ACC112 (cell line): ENCODE measurements at regions not wholly inside any gene's neighbourhood (a gene's known extent, or its start where the extent isn't known, plus 50 kb on each side); places are given as distances from the start of the nearest gene placed in this dataset.

Source experiments
- H2AFZ ChIP-seq: fragments of 200-600 bp; sonication (generic); one replicate; pipeline ENCODE4 v1.6.0; 2017; ENCODE audit warnings: antibody characterized with exemption, low read length; ENCODE audit not compliant: unreplicated experiment
- H3K27ac ChIP-seq: fragments of 200-600 bp; sonication (generic); 2 replicates; pipeline ENCODE4 v1.5.1; 2014; ENCODE audit warnings: low read depth, mild to moderate bottlenecking, antibody characterized with exemption, low read length, moderate library complexity
- H3K27me3 ChIP-seq: fragments of 200-600 bp; sonication (generic); 2 replicates; pipeline ENCODE4 v1.6.1; 2014; ENCODE audit warnings: mild to moderate bottlenecking, antibody characterized with exemption, low read length, moderate library complexity, mixed read lengths; ENCODE audit not compliant: insufficient read depth
- H3K36me3 ChIP-seq: fragments of 200-600 bp; sonication (generic); 2 replicates; pipeline ENCODE4 v1.6.1; 2016; ENCODE audit warnings: mild to moderate bottlenecking, antibody characterized with exemption, low read length, moderate library complexity, mixed read lengths; ENCODE audit not compliant: insufficient read depth
- H3K4me1 ChIP-seq: fragments of 200-600 bp; sonication (generic); one replicate; pipeline ENCODE4 v1.6.1; 2016; ENCODE audit warnings: low read length, mixed read lengths; ENCODE audit not compliant: insufficient read depth, unreplicated experiment, control insufficient read depth
- H3K4me3 ChIP-seq: fragments of 200-600 bp; sonication (generic); 2 replicates; pipeline ENCODE4 v1.5.1; 2014; ENCODE audit warnings: mild to moderate bottlenecking, low read depth, low read length
- H3K79me2 ChIP-seq: fragments of 200-600 bp; sonication (generic); one replicate; pipeline ENCODE4 v1.6.0; 2016; ENCODE audit warnings: low read length; ENCODE audit not compliant: control insufficient read depth, unreplicated experiment, insufficient read depth

DNA sequence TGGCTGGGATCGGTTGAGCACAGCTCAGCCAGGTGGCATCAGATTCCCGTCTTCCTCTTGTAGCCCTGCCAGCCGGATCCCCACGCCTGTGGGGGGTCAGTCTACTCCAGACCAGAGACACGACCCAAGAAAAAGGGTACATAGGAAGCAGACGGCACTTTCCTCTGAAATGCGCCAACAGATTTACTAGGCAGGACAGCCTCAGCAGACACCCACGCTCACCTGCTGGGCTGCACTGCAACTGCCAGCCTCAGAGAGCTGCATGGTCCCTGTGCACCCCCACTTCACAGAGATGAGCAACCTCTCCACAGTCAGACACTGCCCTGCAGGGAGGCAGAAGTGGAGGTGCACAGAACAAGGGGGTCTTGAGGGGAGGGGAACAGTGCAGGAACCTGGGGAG, 75.7 kb upstream of the OTOS start:
- Histone ChIP-seq H2AFZ (no peak overlapping the region), H3K27ac (no peak overlapping the region), H3K27me3 (peaks cover 28% of the 10 kb centered on the region), H3K4me3 (no peak overlapping the region), H3K4me1 (no peaks in the 10 kb centered on the region), H3K79me2 (no peaks in the 10 kb centered on the region), H3K36me3 (no peaks in the 10 kb centered on the region)

DNA sequence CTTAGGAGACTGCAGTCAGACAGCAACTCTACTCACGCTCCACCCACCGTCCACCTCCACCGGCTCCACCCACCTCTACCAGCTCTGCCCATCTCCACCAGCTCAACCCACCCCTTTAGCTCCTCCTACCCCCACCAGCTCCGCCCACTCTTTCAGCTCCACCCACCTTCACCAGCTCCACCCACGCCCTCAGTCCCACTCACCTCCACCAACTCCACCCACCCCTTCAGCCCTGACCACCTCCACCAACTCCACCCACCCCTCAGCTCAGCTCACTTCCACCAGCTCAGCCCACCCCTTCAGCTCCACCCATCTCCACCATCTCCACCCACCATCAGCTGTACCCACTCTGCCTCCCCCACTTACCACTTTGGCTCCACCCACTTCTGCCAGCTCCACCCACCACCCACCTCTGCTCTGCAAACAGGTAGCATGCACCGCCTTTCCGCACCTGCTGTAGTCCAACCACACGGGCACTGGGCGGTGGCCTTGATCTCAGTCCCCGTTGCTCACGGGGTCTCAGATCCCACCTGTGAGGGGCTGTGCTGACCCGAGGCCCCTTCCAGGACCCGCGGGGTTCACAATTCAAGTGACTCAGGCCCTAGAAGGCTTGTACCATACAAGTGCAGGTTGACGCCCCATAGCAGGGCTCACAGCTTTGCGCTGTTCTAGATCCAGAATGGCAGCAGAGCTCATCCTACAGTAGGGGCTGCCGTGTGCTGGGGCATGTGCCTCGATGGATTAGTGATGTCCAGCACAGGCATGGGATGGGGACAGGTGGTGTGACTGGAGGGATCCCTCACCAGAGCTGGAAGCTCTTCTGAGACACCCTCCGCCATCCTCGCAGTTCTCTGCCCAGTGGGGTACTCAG, 77.2 kb upstream of the OTOS start:
- no peak overlapping the region for H2AFZ ChIP-seq

DNA sequence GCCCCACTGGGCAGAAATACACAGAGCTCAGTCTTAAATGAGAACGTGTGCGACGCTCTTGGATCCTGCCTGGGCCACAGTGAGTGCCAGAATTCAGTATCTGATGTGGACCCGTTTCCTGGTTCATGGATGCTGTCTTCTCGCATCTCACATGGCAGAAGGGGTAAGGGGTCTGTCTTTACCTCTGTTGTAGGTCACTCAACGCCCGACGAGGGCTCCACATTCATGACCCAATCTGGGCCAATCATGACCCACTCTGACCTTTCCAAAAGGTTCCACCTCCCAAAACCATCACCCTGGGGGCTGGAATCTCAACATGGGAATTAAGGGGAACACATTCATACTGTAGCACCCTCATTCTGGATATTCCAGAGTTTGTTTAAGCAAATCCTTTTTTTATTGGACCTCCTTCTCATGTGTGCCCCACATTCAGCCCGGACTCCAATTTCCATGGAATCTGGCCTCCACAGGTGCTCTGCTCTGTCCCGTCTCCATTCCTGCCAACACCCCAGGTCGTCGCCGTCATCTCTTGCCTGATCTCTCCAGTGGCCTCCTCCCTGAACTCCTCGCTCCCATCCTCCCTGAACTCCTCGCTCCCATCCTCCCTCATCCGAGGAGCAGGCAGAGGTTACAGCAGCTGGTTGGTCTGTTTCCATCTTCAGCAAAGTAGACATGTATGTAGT, 78.9 kb upstream of the OTOS start:
- Histone ChIP-seq H3K27ac (no peak overlapping the region), H3K79me2 (no peaks in the 10 kb centered on the region), H3K36me3 (no peaks in the 10 kb centered on the region), H2AFZ (no peak overlapping the region), H3K4me1 (no peaks in the 10 kb centered on the region), H3K4me3 (no peak overlapping the region), H3K27me3 (peaks cover 54% of the 10 kb centered on the region)

More for the DNA sequence above, 77.2 kb upstream of the OTOS start:
- Histone ChIP-seq H3K27me3 (peaks cover 40% of the 10 kb centered on the region), H3K79me2 (no peaks in the 10 kb centered on the region), H3K27ac (no peak overlapping the region), H3K36me3 (no peaks in the 10 kb centered on the region), H3K4me1 (no peaks in the 10 kb centered on the region), H3K4me3 (no peak overlapping the region)

DNA sequence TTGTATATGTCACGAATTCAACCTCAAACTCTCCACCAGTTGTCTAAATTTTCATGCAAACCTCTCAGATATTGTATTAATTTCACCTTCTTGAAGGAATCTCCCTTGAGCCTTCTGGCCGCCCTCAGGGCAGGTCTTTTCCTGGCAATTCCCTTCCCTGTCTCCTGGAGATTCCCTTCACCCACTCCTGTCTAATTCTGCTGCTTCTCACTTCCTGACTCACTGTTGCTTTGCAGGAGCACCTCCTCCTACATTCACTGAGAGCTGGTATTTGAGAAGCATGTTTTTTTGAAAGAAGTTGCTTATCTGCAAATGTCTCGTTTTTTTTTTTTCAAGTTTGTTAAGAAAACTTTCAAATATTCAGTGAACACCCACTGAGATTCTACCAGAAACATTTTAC, 79.9 kb upstream of the OTOS start:
- H2AFZ ChIP-seq = no peak overlapping the region
- no peaks in the 10 kb centered on the region for H3K36me3 ChIP-seq
- H3K27me3 ChIP-seq = peaks cover 61% of the 10 kb centered on the region
- no peaks in the 10 kb centered on the region for H3K79me2 ChIP-seq
- H3K4me3 ChIP-seq = no peak overlapping the region
- H3K4me1 ChIP-seq = no peaks in the 10 kb centered on the region
- no peak overlapping the region for H3K27ac ChIP-seq

DNA sequence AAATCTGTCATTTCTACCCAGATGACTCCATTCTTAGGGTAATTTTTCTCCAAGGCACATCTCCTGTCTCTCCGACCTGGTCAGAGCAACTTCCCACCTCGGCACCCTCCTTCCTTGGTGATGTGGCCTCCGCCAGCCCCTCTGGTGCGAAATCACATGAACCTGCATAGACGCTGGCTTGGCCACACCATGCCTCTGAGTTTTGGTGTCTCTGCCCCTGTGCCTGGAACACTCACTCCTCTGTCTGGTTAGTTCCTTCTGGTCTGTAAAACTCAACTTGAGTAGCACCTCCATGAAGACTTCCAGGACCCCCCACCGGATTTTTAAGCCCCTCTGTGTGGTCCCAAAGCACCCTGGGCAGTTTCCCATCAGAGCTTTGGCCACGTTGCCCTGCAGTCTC, 83.2 kb upstream of the OTOS start:
- peaks cover 60% of the 10 kb centered on the region for H3K27me3 ChIP-seq
- no peak overlapping the region for H2AFZ ChIP-seq

DNA sequence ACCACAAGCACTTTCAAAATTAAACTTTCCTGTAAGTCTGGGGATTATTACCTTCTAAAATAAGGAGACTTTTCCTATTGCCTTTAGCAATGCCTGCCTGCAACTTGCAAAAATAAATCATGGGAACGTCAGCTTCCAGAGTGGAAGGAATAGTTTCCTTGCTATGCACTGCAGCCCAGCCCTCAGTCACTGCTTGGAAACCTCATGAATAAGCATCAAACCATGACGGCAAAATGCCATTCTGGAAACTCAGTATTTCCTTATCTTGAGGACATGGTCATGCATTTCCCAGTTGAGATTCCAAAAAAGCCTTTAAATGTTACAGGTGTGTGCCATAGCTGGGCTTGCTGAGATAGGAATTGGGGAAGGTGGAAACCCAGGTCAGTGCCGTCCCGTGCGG, 84.2 kb upstream of the OTOS start:
- Histone ChIP-seq H3K79me2 (no peaks in the 10 kb centered on the region), H3K27me3 (peaks cover 50% of the 10 kb centered on the region), H2AFZ (no peak overlapping the region), H3K4me3 (no peak overlapping the region), H3K4me1 (no peaks in the 10 kb centered on the region), H3K36me3 (no peaks in the 10 kb centered on the region), H3K27ac (no peak overlapping the region)

More for the DNA sequence above, 83.2 kb upstream of the OTOS start:
- H3K36me3 ChIP-seq = no peaks in the 10 kb centered on the region
- no peak overlapping the region for H3K4me3 ChIP-seq
- H3K27ac ChIP-seq = no peak overlapping the region
- H3K4me1 ChIP-seq = no peaks in the 10 kb centered on the region
- no peaks in the 10 kb centered on the region for H3K79me2 ChIP-seq

DNA sequence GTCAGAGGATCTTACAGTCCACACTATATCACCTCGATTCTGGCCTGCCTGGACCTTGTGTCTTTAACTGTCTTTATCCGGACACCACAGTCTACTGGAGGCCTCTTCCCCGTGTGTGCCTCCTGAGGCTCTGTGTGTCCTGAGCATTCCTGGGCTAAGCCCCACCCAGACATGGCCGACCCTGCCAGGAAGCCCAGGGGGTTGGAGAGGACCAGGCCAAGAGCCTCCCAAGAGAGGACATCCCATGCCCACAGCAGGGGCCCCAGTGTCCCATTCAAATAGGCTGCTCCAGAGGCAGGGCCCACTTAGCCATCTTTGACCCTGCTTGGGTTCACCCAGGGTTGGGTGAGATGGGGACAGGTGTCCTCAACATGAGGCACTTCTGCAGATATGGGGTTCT, 84.7 kb upstream of the OTOS start:
- no peaks in the 10 kb centered on the region for H3K79me2 ChIP-seq

DNA sequence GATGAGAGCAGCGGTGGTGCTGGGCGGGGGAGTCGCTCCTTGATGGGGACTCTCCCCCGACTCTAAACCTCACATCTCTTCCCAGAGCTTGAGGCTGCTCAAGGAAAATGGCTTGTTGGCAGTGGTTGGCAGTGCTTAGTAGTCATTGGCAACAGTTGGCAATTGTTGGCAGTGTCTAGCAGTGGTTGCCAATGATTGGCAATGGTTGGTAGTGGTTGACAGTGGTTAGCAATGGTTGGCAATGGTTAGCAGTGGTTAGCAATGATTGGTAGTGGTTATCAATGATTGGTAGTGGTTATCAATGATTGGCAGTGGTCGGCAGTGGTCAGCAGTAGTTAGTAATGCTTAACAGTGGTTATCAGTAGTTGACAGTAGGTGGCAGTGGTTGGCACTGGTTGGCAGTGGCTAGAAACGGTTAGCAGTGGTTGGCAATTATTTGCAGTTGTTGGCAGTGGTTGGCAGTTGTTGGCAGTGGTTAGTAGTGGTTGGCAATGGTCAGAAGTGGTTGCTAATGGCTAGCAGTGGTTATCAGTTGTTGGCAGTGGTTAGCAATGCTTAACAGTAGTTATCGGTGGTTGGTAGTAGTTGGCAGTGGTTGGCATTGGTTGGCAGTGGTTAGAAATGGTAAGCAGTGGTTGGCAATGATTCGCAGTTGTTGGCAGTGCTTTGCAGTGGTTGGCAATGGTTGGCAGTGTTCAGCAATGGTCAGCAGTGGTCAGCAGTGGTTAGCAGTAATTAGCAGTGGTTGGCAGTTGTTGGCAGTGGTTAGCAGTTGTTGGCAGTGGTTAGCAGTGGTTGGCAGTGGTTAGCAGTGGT, 85.4 kb upstream of the OTOS start:
- Histone ChIP-seq H3K36me3 (no peaks in the 10 kb centered on the region), H3K27ac (no peak overlapping the region), H3K4me3 (no peak overlapping the region), H3K27me3 (peaks cover 38% of the 10 kb centered on the region), H3K4me1 (no peaks in the 10 kb centered on the region), H3K79me2 (no peaks in the 10 kb centered on the region), H2AFZ (no peak overlapping the region)

More for the DNA sequence above, 84.7 kb upstream of the OTOS start:
- Histone ChIP-seq H3K4me1 (no peaks in the 10 kb centered on the region), H3K27ac (no peak overlapping the region), H3K36me3 (no peaks in the 10 kb centered on the region), H2AFZ (no peak overlapping the region), H3K4me3 (no peak overlapping the region), H3K27me3 (peaks cover 46% of the 10 kb centered on the region)

DNA sequence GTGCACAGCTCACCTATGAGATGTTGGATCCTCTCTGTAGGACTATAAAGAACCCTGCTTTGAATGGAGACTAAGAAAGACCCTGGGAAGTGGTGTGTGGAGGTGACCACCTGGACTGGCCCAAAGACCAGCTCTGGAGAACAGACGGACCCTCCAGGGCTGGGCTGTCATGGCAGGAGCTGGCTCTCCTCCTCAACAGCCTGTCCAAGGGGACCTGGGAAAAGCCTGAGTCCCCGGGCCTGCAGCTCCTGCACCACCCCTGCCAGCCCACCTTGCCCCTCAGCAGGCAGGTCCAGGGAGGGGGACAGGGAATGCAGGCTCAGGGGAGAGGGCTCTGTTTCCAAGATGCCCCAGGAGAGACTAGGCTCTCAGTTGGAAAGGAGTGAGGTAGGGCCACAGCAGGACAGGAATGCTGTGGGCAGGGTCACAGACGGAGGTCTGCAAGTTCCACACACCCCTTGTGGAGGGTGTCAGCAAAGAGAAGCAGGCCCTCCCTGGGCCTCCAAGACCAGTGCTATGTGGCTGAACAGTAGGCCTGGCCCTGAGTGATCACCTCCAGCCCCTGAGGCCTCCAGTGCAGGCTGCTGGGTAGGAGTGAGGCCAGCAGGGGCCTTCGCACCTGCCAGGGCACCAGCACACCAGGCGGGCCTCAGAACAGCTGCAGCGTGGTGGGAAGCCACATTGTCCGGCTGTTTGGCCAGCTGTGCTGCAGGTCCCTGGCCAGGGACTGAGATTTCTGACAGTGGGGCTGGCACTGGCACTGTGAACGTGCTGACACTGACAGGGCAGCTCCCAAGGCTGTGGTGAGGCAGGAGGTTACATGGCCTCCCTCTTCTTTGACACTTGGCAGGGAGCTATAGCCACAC, 86.4 kb upstream of the OTOS start:
- Histone ChIP-seq H3K36me3 (no peaks in the 10 kb centered on the region), H2AFZ (no peak overlapping the region), H3K79me2 (no peaks in the 10 kb centered on the region), H3K4me1 (no peaks in the 10 kb centered on the region), H3K4me3 (no peak overlapping the region), H3K27me3 (peaks cover 31% of the 10 kb centered on the region), H3K27ac (no peak overlapping the region)
